Small intestine (tissue), 7 donors: ENCODE measurements at regions not wholly inside any gene's neighbourhood (a gene's known extent, or its start where the extent isn't known, plus 50 kb on each side); places are given as distances from the start of the nearest gene placed in this dataset.

Source experiments
- DNase-seq, 2 donors: peaks; one replicate each; pipeline versions ENCODE4 v3.0.0 to v3.0.0-alpha.2; 2013
- FAIRE-seq: peaks from 2 replicates; lab custom pipeline; 2012; peaks lifted over from hg19 to GRCh38; lab: Jason Lieb, UNC
- H3K27ac ChIP-seq, 3 donors: one replicate each; pipeline ENCODE4 v1.5.1; 2013; ENCODE audit warnings: low read length in 2 of 3, mild to moderate bottlenecking in 2 of 3, control low read depth in 1 of 3, inconsistent platforms in 1 of 3, low read depth in 1 of 3, moderate library complexity in 1 of 3
- H3K27me3 ChIP-seq, 3 donors: one replicate each; pipeline ENCODE4 v1.6.1; 2013; ENCODE audit warnings: low read length in 3 of 3, inconsistent platforms in 1 of 3; ENCODE audit not compliant: control insufficient read depth in 3 of 3, insufficient read depth in 3 of 3
- H3K36me3 ChIP-seq, 3 donors: one replicate each; pipeline ENCODE4 v1.6.1; 2013; ENCODE audit warnings: low read length in 3 of 3, inconsistent platforms in 1 of 3, low read depth in 1 of 3, mild to moderate bottlenecking in 1 of 3, moderate library complexity in 1 of 3; ENCODE audit not compliant: control insufficient read depth in 3 of 3, insufficient read depth in 2 of 3
- H3K4me1 ChIP-seq, 3 donors: one replicate each; pipeline ENCODE4 v1.6.1; 2013; ENCODE audit warnings: low read length in 2 of 3, inconsistent platforms in 1 of 3, low read depth in 1 of 3, mild to moderate bottlenecking in 1 of 3, moderate library complexity in 1 of 3; ENCODE audit not compliant: control insufficient read depth in 3 of 3, insufficient read depth in 2 of 3
- H3K4me3 ChIP-seq, 3 donors: one replicate each; pipeline ENCODE4 v1.5.1; 2013; ENCODE audit warnings: low read length in 3 of 3, control low read depth in 1 of 3, inconsistent platforms in 1 of 3, low read depth in 1 of 3, mild to moderate bottlenecking in 1 of 3, moderate library complexity in 1 of 3
- H3K9me3 ChIP-seq, 2 donors: one replicate each; pipeline ENCODE4 v1.6.1; 2013; ENCODE audit warnings: low read depth in 1 of 2, low read length in 1 of 2; ENCODE audit not compliant: control insufficient read depth in 2 of 2, insufficient read depth in 1 of 2
- WGBS, 3 donors: extraction: QIAGEN DNeasy Blood & Tissue Kit; methylation state at CpG; one replicate each; pipeline ENCODE4 v1.1.7; 2013; 5-methylcytosine and 5-hydroxymethylcytosine counted together
- donor health status: healthy with polysubstance abuse.
- donor health status: control.
- donor health status: control.
- donor health status: Bipolar disorder and iron deficiency.
- donor health status: healthy.

DNA sequence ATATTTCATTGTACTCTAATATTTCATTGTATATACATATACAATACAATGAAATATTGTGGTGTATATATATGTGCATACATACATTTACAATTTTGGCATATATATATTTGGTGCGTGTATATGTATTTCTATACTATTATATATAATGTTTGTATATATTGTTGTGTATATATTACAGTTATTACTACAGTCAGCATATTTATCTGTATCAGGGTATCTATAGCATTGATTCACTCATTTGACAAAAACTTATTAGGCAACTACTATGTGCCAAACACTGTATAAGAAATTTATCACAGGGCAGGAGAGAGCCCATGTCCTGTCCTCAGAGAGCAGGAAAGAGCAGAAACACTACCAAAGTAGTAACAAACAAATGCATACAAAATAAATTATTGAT lies 910.6 kb downstream of the QKI start:
- Histone ChIP-seq H3K4me3 (no peak overlapping the region), H3K27me3 (no peaks in the 10 kb centered on the region), H3K36me3 (no peaks in the 10 kb centered on the region), H3K4me1 (no peaks in the 10 kb centered on the region), H3K9me3 (no peaks in the 10 kb centered on the region), H3K27ac (no peak overlapping the region)
- DNase-seq, result no peak
- FAIRE-seq, result no peak
- 90 to 95% (median 93%) methylated on average over 1 of the region's 1 CpG for WGBS, 3 donors

DNA sequence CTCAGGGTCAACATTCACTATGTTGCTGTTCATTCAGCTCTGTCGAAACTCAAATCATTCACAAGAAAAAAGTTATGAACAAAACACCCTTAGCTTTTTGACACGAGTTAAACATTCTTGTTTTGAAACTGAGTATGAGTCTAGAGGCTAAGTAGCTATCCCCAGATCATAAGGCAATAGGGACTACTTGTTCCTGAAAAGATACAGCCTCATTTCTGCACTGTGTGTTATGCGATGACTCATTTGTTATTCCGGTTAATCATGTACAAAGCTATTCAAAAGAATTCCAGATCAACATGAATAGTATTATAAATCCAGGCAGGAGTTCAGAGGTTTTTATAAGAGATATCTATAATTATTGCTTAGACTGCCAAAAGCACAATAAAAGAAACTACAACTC lies 908.0 kb downstream of the QKI start:
- no peak overlapping the region for H3K27ac ChIP-seq
- no peaks in the 10 kb centered on the region for H3K36me3 ChIP-seq
- H3K9me3 ChIP-seq, result no peaks in the 10 kb centered on the region
- FAIRE-seq (no peak), DNase-seq (no peak)
- WGBS, 3 donors, result 60 to 77% (median 64%) methylated on average over 4 of the region's 4 CpGs
- H3K27me3 ChIP-seq, result no peaks in the 10 kb centered on the region
- no peaks in the 10 kb centered on the region for H3K4me1 ChIP-seq
- H3K4me3 ChIP-seq, result no peak overlapping the region

DNA sequence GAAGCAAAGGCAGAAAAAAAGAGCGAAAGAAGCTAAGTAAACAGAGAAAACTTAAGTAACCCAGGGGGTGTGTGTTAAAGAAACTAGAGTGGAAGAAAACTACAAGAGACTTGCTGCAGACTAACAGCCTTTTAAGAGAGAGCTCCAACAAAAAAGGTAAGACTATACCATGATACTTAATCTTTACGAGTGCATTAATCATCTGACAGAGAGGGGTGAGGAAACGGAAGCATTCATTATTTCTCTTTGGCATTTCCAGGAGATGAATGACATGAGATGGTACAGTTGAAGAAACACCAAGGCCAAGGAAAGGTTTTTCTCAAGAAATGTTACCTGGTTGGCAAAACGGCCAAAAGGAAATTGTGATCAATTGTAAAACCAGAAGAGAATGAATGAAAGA lies 906.8 kb downstream of the QKI start:
- no peak for DNase-seq
- H3K27ac ChIP-seq, result no peak overlapping the region
- no peaks in the 10 kb centered on the region for H3K4me1 ChIP-seq
- H3K4me3 ChIP-seq, result no peak overlapping the region
- no peaks in the 10 kb centered on the region for H3K9me3 ChIP-seq
- no peak for FAIRE-seq
- 62 to 67% (median 67%) methylated on average over 4 of the region's 4 CpGs for WGBS, 3 donors
- H3K36me3 ChIP-seq, result no peaks in the 10 kb centered on the region
- no peaks in the 10 kb centered on the region for H3K27me3 ChIP-seq

DNA sequence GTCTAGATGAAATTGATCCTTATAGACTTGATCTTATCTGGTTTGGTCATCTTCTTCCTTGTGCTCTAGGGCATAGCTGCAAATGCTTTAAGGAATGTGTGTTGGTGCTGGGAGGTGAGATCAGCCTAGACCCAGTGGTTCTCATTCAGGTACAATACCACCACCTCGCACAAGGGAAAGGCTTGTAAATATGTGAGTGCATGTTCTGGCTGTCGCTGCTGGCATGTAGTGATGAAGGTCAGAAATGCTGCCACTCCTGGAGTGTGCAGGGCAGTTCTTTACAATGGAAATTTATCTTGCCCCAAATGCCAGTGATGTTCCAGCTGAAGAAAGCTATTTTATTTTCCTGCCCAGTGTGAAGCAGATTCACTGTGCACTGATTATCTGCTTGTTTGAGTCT lies 900.9 kb downstream of the QKI start:
- 75 to 84% (median 76%) methylated on average over 2 of the region's 2 CpGs for WGBS, 3 donors
- Histone ChIP-seq H3K27me3 (no peaks in the 10 kb centered on the region), H3K4me3 (no peak overlapping the region), H3K36me3 (no peaks in the 10 kb centered on the region), H3K4me1 (no peaks in the 10 kb centered on the region), H3K9me3 (peaks cover 0 to 2% of the 10 kb centered on the region in 2 donors), H3K27ac (no peak overlapping the region)
- FAIRE-seq, result no peak
- DNase-seq, result no peak

DNA sequence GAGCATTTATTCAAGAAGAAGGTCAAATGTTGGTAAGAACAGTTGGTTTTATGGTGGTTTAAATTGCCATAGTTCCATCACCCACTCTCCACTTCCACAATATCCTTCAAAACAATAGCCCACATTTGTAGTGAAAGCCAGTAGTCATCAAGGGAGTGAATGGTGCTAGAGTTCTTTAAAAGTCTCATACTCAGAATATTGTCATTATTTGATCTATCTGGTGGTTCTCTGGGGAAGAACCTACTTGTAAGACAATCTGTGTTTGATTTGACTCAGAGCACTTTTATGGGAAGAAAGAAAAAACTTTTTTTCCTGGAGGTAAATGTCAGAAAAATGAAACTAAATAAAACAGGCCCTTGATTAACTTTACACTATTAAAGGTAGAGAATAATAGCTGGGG lies 893.8 kb downstream of the QKI start:
- no peak overlapping the region for H3K27ac ChIP-seq
- FAIRE-seq (no peak), DNase-seq (no peak)
- no peaks in the 10 kb centered on the region for H3K27me3 ChIP-seq
- H3K4me3 ChIP-seq, result no peak overlapping the region
- H3K36me3 ChIP-seq, result no peaks in the 10 kb centered on the region
- no peaks in the 10 kb centered on the region for H3K4me1 ChIP-seq
- H3K9me3 ChIP-seq, result peaks cover 0 to 7% of the 10 kb centered on the region in 2 donors

DNA sequence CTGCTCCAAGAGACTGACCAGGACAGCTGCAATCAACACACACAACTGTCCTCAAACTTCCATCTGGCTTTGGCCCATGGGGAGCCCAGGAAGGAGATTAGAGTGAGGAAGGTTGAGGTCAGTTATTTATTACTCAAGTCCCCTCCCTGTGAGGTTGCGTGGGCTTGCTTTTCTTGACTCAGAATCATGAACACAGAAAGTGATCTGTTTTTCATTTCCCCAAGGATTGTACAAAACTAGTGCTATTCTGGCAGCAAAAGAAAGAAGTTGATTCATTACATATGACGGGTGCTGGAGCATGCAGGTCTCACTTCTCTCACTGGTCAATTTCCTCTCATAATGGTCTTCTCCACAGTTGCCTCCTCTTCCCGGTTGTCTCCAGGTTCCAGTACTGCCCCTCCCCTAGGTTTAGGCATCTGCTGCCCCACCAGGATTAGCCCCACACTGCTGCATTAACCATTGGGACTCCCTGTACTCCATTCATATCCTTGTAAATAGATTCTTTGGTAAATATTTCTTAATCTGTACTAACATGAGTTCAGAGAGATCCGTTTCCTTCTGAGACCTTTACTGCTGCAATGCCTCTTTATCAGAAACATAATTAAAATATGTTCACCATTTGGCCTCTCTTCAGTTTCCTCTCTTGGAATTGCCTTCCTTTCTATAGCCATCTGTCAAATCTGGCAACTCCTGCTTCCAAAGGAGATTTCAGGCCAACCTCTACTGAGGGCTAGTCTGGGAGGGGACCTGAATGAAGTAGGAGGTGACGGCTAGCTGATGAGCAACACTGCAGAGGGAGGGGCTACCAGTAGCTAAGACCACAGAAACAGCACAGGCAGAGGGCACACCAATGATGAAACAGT lies 888.8 kb downstream of the QKI start:
- no peak overlapping the region for H3K4me3 ChIP-seq
- FAIRE-seq, result no peak
- H3K27ac ChIP-seq, result no peak overlapping the region
- 65 to 67% (median 66%) methylated on average over 5 of the region's 5 CpGs for WGBS, 3 donors
- H3K27me3 ChIP-seq, result no peaks in the 10 kb centered on the region
- no peak for DNase-seq
- H3K9me3 ChIP-seq, result peaks cover 0 to 15% of the 10 kb centered on the region in 2 donors
- H3K36me3 ChIP-seq, result no peaks in the 10 kb centered on the region
- H3K4me1 ChIP-seq, result no peaks in the 10 kb centered on the region

DNA sequence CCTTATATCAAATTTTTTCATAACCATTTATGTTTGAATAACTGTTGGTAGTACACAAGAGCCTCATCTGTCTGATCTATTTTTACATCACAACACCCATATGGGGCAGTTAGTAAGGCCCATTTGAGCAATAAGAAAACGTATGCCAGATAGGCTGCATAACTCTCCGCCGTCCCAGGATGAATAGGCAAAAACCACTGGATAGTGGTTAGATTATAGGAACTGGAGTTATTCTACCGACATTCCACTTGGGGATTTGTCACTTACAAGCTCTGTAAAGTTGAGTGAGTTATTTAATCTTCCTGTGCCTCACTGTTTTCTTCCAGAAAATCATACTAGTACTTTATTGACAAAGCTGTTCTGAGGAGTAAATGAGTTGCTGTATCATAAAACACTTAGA lies 881.9 kb downstream of the QKI start:
- 77 to 85% (median 80%) methylated on average over 4 of the region's 4 CpGs for WGBS, 3 donors
- Histone ChIP-seq H3K4me1 (no peaks in the 10 kb centered on the region), H3K27me3 (no peaks in the 10 kb centered on the region), H3K27ac (no peak overlapping the region), H3K36me3 (no peaks in the 10 kb centered on the region), H3K9me3 (peaks cover 1 to 5% of the 10 kb centered on the region in 2 donors), H3K4me3 (no peak overlapping the region)
- no peak for FAIRE-seq
- DNase-seq, result no peak

DNA sequence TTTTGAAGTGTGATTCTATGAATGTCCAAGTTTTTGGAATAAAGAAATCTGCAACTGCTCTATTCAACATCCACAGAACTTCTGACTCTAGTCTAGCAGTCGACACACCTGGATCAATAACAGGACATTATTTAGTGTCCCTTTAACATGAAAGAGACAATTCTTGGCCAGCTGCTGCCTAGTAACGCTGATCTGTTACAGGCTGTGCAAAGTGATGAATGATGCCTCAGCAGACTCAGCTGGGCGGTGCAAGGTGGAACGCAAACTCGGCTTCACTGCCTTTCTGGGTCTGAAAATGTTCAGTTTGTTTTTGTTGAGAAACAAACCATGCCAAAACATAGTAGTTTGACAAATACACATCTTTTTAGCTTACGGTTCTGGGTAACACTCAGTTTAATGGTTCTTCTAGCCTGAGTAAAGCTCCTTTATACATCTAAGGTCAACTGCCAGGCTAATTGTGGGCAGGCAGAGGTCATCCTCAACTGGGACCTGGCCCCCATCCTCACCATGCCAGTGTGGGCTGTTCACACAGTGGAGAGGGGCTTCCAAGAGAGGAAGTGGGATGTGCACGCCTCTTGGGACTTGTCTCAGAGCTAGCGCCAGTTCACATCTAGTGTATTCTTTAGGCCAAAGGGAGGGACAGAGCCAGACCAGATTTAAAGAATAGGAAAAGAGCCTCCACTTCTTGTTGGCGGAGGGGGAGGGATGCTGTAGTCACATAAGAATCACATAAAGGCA lies 879.7 kb downstream of the QKI start:
- WGBS, 3 donors, result 68 to 76% (median 74%) methylated on average over 9 of the region's 9 CpGs
- FAIRE-seq (no peak), DNase-seq (no peak)
- Histone ChIP-seq H3K27me3 (no peaks in the 10 kb centered on the region), H3K4me1 (no peaks in the 10 kb centered on the region), H3K9me3 (peaks cover 1 to 10% of the 10 kb centered on the region in 2 donors), H3K27ac (no peak overlapping the region), H3K36me3 (no peaks in the 10 kb centered on the region), H3K4me3 (no peak overlapping the region)
